ENCODE measurements at regions not wholly inside any gene's neighbourhood (a gene's known extent, or its start where the extent isn't known, plus 50 kb on each side); places are given as distances from the start of the nearest gene placed in this dataset.

GRCh38 chr3:197427021-197427420 lies 128.6 kb upstream of the DLG1 start:
- Histone ChIP-seq H3K36me3 (ENCODE audit: insufficient read depth, low read length) (no peaks in the 10 kb centered on the region), H3K4me1 (ENCODE audit: insufficient read depth, low read length) (peaks cover 7% of the 10 kb centered on the region), H3K4me3 (ENCODE audit: low read length) (no peak overlapping the region), H3K27me3 (ENCODE audit: control insufficient read depth in 1 of 2, insufficient read depth in 2 of 2, low read length in 2 of 2) (no peaks in the 10 kb centered on the region), H3K27ac (ENCODE audit: low read depth in 1 of 2, low read length in 2 of 2) (no peak overlapping the region), H3K9me3 (ENCODE audit: control insufficient read depth in 1 of 2, insufficient read depth in 1 of 2, low read length in 2 of 2) (no peaks in the 10 kb centered on the region)
- no peak for ATAC-seq (ENCODE audit: poor library complexity)
- peaks cover 22% of the 10 kb centered on the region for H3K4me1 Mint-ChIP-seq (ENCODE audit: low read depth)
- TF ChIP-seq CTCF (IDR thresholded peaks at IDR 0.05) = no peak
- H3K9me3 Mint-ChIP-seq = no peaks in the 10 kb centered on the region
- CTCF ChIA-PET = no interaction called here
- POLR2A ChIA-PET = no interaction called here
- intact Hi-C loops (cut with DNase I, micrococcal nuclease) = no loop called here
- no peak for DNase-seq
- H3K27ac Mint-ChIP-seq = no peak overlapping the region
- H3K27me3 Mint-ChIP-seq = peaks cover 14% of the 10 kb centered on the region
- H3K4me3 Mint-ChIP-seq = no peak overlapping the region
- no peaks in the 10 kb centered on the region for H3K36me3 Mint-ChIP-seq (ENCODE audit: low read depth)

GRCh38 chr3:197426121-197426566 lies 127.7 kb upstream of the DLG1 start:
- intact Hi-C loops (cut with DNase I, micrococcal nuclease) = no loop called here
- ATAC-seq (ENCODE audit: poor library complexity) (no peak), DNase-seq (no peak)
- no peaks in the 10 kb centered on the region for H3K9me3 Mint-ChIP-seq
- TF ChIP-seq CTCF (IDR thresholded peaks at IDR 0.05) = no peak
- ChIA-PET POLR2A (no interaction called here), CTCF (no interaction called here)
- Histone ChIP-seq H3K4me3 (ENCODE audit: low read length) (no peak overlapping the region), H3K9me3 (ENCODE audit: control insufficient read depth in 1 of 2, insufficient read depth in 1 of 2, low read length in 2 of 2) (no peaks in the 10 kb centered on the region), H3K27me3 (ENCODE audit: control insufficient read depth in 1 of 2, insufficient read depth in 2 of 2, low read length in 2 of 2) (no peaks in the 10 kb centered on the region), H3K4me1 (ENCODE audit: insufficient read depth, low read length) (peaks cover 7% of the 10 kb centered on the region), H3K27ac (ENCODE audit: low read depth in 1 of 2, low read length in 2 of 2) (no peak overlapping the region), H3K36me3 (ENCODE audit: insufficient read depth, low read length) (no peaks in the 10 kb centered on the region)
- H3K27ac Mint-ChIP-seq = no peak overlapping the region
- no peaks in the 10 kb centered on the region for H3K36me3 Mint-ChIP-seq (ENCODE audit: low read depth)
- no peak overlapping the region for H3K4me3 Mint-ChIP-seq
- H3K27me3 Mint-ChIP-seq = peaks cover 14% of the 10 kb centered on the region
- H3K4me1 Mint-ChIP-seq (ENCODE audit: low read depth) = peaks cover 22% of the 10 kb centered on the region

GRCh38 chr3:197425485-197426120 lies 127.2 kb upstream of the DLG1 start:
- H3K27ac ChIP-seq (ENCODE audit: low read depth in 1 of 2, low read length in 2 of 2) = no peak overlapping the region
- peaks cover 10% of the 10 kb centered on the region for H3K27me3 Mint-ChIP-seq
- H3K36me3 Mint-ChIP-seq (ENCODE audit: low read depth) = no peaks in the 10 kb centered on the region
- H3K9me3 ChIP-seq (ENCODE audit: control insufficient read depth in 1 of 2, insufficient read depth in 1 of 2, low read length in 2 of 2) = no peaks in the 10 kb centered on the region
- no peaks in the 10 kb centered on the region for H3K36me3 ChIP-seq (ENCODE audit: insufficient read depth, low read length)
- no peak overlapping the region for H3K4me3 ChIP-seq (ENCODE audit: low read length)
- ATAC-seq (ENCODE audit: poor library complexity) = no peak
- intact Hi-C loops (cut with DNase I, micrococcal nuclease) = no loop called here
- no peak for TF ChIP-seq CTCF (IDR thresholded peaks at IDR 0.05)
- H3K27me3 ChIP-seq (ENCODE audit: control insufficient read depth in 1 of 2, insufficient read depth in 2 of 2, low read length in 2 of 2) = no peaks in the 10 kb centered on the region
- ChIA-PET CTCF (no interaction called here), POLR2A (no interaction called here)
- no peak for DNase-seq
- H3K4me3 Mint-ChIP-seq = no peak overlapping the region
- no peak overlapping the region for H3K27ac Mint-ChIP-seq
- peaks cover 18% of the 10 kb centered on the region for H3K4me1 Mint-ChIP-seq (ENCODE audit: low read depth)
- H3K4me1 ChIP-seq (ENCODE audit: insufficient read depth, low read length) = peaks cover 7% of the 10 kb centered on the region
- H3K9me3 Mint-ChIP-seq = no peaks in the 10 kb centered on the region
